Adrenal gland (tissue), 5 donors: ENCODE measurements at regions not wholly inside any gene's neighbourhood (a gene's known extent, or its start where the extent isn't known, plus 50 kb on each side); places are given as distances from the start of the nearest gene placed in this dataset.

Experiments used
- CTCF ChIP-seq, 6 experiments: fragments of 450-650 bp in 4 of 6; fragments of 200-600 bp in 2 of 6; sonication (generic) in 1 of 6; IDR thresholded peaks; 1 replicate in 5 of 6; 2 replicates in 1 of 6; pipeline versions ENCODE4 v1.5.1 to v1.8.0; 2016 to 2021; ENCODE audit warnings: antibody characterized with exemption in 6 of 6, mild to moderate bottlenecking in 2 of 6, moderate library complexity in 1 of 6
- POLR2A ChIP-seq, 2 donors: fragments of 450-650 bp; IDR thresholded peaks; one replicate each; pipeline ENCODE4 v1.6.1; 2017; ENCODE audit warnings: antibody characterized with exemption in 2 of 2, mild to moderate bottlenecking in 2 of 2, moderate library complexity in 1 of 2
- donor health status: DM: no; HTN: no; CAD: no.

DNA sequence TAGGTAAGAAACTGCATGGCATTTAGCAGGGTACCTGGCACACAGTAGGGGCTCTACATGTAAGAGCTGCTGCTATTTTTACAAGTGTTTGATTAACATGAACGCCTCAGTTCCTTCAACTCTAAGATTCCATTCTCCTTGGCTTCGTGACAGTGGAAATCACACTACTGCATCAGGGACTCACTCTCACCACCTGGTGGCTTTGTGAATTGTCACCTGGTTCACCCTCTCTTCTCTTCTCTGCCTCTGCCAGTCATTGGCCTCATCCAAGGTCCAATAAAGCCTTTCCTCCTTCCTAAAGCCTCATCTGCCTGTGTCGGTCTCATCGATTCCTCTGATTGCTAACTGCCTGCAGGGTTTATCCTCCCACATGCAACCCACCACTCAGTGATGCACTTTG, 476.4 kb downstream of the VRK1 start:
- TF ChIP-seq CTCF (IDR thresholded peaks at IDR 0.05) (no peak), POLR2A (IDR thresholded peaks at IDR 0.05) (no peak)
